HepG2 (cell line): ENCODE measurements at regions not wholly inside any gene's neighbourhood (a gene's known extent, or its start where the extent isn't known, plus 50 kb on each side); places are given as distances from the start of the nearest gene placed in this dataset.

Experiments
- ATAC-seq: fragments of 200-7000 bp; cut with Tn5 transposase; 3 replicates; pipeline ENCODE4 v1.9.1; 2020; ENCODE audit warnings: mild to moderate bottlenecking, moderate library complexity
- BruUV-seq: library from RNA; stranded (reverse); fragments of 400-500 nt; replicated peaks from 2 replicates; lab custom pipeline; 2021; lab: Mats Ljungman, UMichigan
- CTCF ChIA-PET: fragments of 300-600 bp; formaldehyde crosslinking; extraction: SDS; loops from one replicate; lab custom pipeline; 2021; ENCODE audit warnings: low total read pairs, inconsistent platforms, low intra/inter-chr PET ratio; lab: Yijun Ruan, JAX
- POLR2A ChIA-PET: fragments of 350-600 bp; sonication (Branson Sonifier 250); formaldehyde crosslinking; loops from one replicate; lab custom pipeline; 2020; ENCODE audit warnings: antibody characterized with exemption, inconsistent platforms; lab: Yijun Ruan, JAX
- DNase-seq: peaks from one replicate; pipeline ENCODE4 v3.0.0-alpha.2; 2015; ENCODE audit warnings: low spot score
- FAIRE-seq: peaks from 3 replicates; lab custom pipeline; 2011; peaks lifted over from hg19 to GRCh38; lab: Jason Lieb, UNC
- H2AFZ ChIP-seq: one replicate; pipeline ENCODE4 v1.6.1; 2011; ENCODE audit warnings: low read length, inconsistent platforms
- H3K27ac ChIP-seq: fragments of 300-600 bp; 3 replicates; pipeline ENCODE4 v1.8.0; 2011; ENCODE audit warnings: mixed run types, mild to moderate bottlenecking, mixed read lengths, low read length, inconsistent platforms; ENCODE audit not compliant: insufficient read depth; ENCODE audit errors: extremely low read length
- H3K27me3 ChIP-seq, 2 experiments: fragments of 200-600 bp in 1 of 2; 2 replicates in 1 of 2; 3 replicates in 1 of 2; pipeline versions ENCODE4 v1.6.0 to v1.8.0; 2011; ENCODE audit warnings: low read length in 2 of 2, mild to moderate bottlenecking in 2 of 2, moderate library complexity in 2 of 2, inconsistent platforms in 1 of 2; ENCODE audit not compliant: insufficient read depth in 2 of 2, control insufficient read depth in 1 of 2
- H3K36me3 ChIP-seq, 2 experiments: fragments of 200-600 bp in 1 of 2; replicated peaks in 1 of 2; 2 replicates in 1 of 2; 3 replicates in 1 of 2; pipeline versions ENCODE4 v1.5.1 to v1.8.0; 2011; ENCODE audit warnings: low read length in 2 of 2, inconsistent platforms in 1 of 2; ENCODE audit not compliant: insufficient read depth in 2 of 2, control insufficient read depth in 1 of 2
- H3K4me1 ChIP-seq: 2 replicates; pipeline ENCODE4 v1.5.1; 2012; ENCODE audit warnings: low read length, inconsistent platforms; ENCODE audit not compliant: insufficient read depth
- H3K4me2 ChIP-seq: 2 replicates; pipeline ENCODE4 v1.6.0; 2011; ENCODE audit warnings: low read depth, low read length, inconsistent platforms
- H3K4me3 ChIP-seq, 3 experiments: fragments of 200-600 bp in 1 of 3; sonication (generic), shearing (Covaris generic) in 1 of 3; replicated peaks in 1 of 3; 2 replicates each; pipeline ENCODE4 v1.5.1; 2011 to 2016; ENCODE audit warnings: low read length in 3 of 3, inconsistent platforms in 2 of 3, low read depth in 2 of 3, mild to moderate bottlenecking in 2 of 3, control low read depth in 1 of 3, mixed read lengths in 1 of 3; ENCODE audit not compliant: insufficient read depth in 1 of 3
- H3K79me2 ChIP-seq: one replicate; pipeline ENCODE4 v1.6.1; 2011; ENCODE audit warnings: low read length, inconsistent platforms; ENCODE audit not compliant: insufficient read depth
- H3K9ac ChIP-seq: 2 replicates; pipeline ENCODE4 v1.6.0; 2011; ENCODE audit warnings: mild to moderate bottlenecking, low read depth, low read length, inconsistent platforms; ENCODE audit not compliant: insufficient read depth
- H3K9me3 ChIP-seq: 2 replicates; pipeline ENCODE4 v1.5.1; 2012; ENCODE audit warnings: mild to moderate bottlenecking, low read length
- H4K20me1 ChIP-seq: 2 replicates; pipeline ENCODE4 v1.6.0; 2011; ENCODE audit warnings: inconsistent platforms, mild to moderate bottlenecking, low read length, moderate library complexity; ENCODE audit not compliant: insufficient read depth
- JARID2 ChIP-seq: sonication (generic); formaldehyde crosslinking; IDR thresholded peaks from 2 replicates; pipeline ENCODE4 v1.8.1; 2023; ENCODE audit warnings: missing genetic modification reagents, inconsistent platforms; ENCODE audit not compliant: insufficient replicate concordance
- SAFB2 ChIP-seq: sonication (generic); formaldehyde crosslinking; IDR thresholded peaks from 2 replicates; pipeline ENCODE4 v1.5.1; 2020; ENCODE audit warnings: missing genetic modification reagents, low read depth, mild to moderate bottlenecking, borderline replicate concordance
- SRF ChIP-seq: IDR thresholded peaks from 2 replicates; pipeline ENCODE4 v1.6.1; 2011; ENCODE audit warnings: mild to moderate bottlenecking, low read depth, low read length, moderate library complexity
- ZNF3 ChIP-seq: IDR thresholded peaks from 2 replicates; pipeline ENCODE4 v1.7.0; 2017; ENCODE audit warnings: inconsistent platforms
- ZNF34 ChIP-seq: sonication (generic); formaldehyde crosslinking; IDR thresholded peaks from 2 replicates; pipeline ENCODE4 v1.4.0; 2020; ENCODE audit warnings: mild to moderate bottlenecking, missing genetic modification reagents, borderline replicate concordance
- ZNF382 ChIP-seq: sonication (generic); formaldehyde crosslinking; IDR thresholded peaks from 2 replicates; pipeline ENCODE4 v1.5.0; 2020; ENCODE audit warnings: missing genetic modification reagents, mild to moderate bottlenecking, borderline replicate concordance
- ZNF451 ChIP-seq: sonication (generic); formaldehyde crosslinking; IDR thresholded peaks from 2 replicates; pipeline ENCODE4 v1.5.0; 2020; ENCODE audit warnings: mild to moderate bottlenecking, missing genetic modification reagents
- WGBS: methylation state at CpG from one replicate; pipeline ENCODE4 v1.1.6; 2017; ENCODE audit warnings: low lambda C conversion rate; 5-methylcytosine and 5-hydroxymethylcytosine counted together
- in situ Hi-C: cut with HindIII; loops from 2 replicates; pipeline ENCODE4 v1.10.0; 2017; ENCODE audit warnings: low pct_unique_long_range_greater_than_20kb; ENCODE audit not compliant: extremely low pct_ligation_motif_present
- intact Hi-C: fragments of 100-400 bp; cut with micrococcal nuclease; formaldehyde crosslinking; loops from one replicate; pipeline ENCODE4 v1.10.0; 2022; ENCODE audit not compliant: unreplicated experiment
- TF ChIP-seq, protein P1 (sequence below): IDR thresholded peaks from 2 replicates; pipeline ENCODE4 v1.6.1; 2012; ENCODE audit warnings: inconsistent platforms
- TF ChIP-seq, protein P2 (sequence below): sonication (generic); formaldehyde crosslinking; IDR thresholded peaks from 2 replicates; pipeline ENCODE4 v1.5.0; 2020; ENCODE audit warnings: mild to moderate bottlenecking, missing genetic modification reagents
- TF ChIP-seq, protein P3 (sequence below): sonication (generic); formaldehyde crosslinking; IDR thresholded peaks from 2 replicates; pipeline ENCODE4 v1.4.0; 2020; ENCODE audit warnings: missing genetic modification reagents
- TF ChIP-seq, protein P4 (sequence below): sonication (generic); formaldehyde crosslinking; IDR thresholded peaks from 2 replicates; pipeline ENCODE4 v1.4.0; 2020; ENCODE audit warnings: missing genetic modification reagents
- TF ChIP-seq, protein P5 (sequence below): sonication (generic); formaldehyde crosslinking; IDR thresholded peaks from 2 replicates; pipeline ENCODE4 v1.5.0; 2020; ENCODE audit warnings: missing genetic modification reagents, mild to moderate bottlenecking, borderline replicate concordance
- TF ChIP-seq, protein P6 (sequence below): sonication (generic); formaldehyde crosslinking; IDR thresholded peaks from 2 replicates; pipeline ENCODE4 v1.8.1; 2023; ENCODE audit warnings: mild to moderate bottlenecking, inconsistent platforms, moderate library complexity, missing genetic modification reagents, borderline replicate concordance

DNA sequence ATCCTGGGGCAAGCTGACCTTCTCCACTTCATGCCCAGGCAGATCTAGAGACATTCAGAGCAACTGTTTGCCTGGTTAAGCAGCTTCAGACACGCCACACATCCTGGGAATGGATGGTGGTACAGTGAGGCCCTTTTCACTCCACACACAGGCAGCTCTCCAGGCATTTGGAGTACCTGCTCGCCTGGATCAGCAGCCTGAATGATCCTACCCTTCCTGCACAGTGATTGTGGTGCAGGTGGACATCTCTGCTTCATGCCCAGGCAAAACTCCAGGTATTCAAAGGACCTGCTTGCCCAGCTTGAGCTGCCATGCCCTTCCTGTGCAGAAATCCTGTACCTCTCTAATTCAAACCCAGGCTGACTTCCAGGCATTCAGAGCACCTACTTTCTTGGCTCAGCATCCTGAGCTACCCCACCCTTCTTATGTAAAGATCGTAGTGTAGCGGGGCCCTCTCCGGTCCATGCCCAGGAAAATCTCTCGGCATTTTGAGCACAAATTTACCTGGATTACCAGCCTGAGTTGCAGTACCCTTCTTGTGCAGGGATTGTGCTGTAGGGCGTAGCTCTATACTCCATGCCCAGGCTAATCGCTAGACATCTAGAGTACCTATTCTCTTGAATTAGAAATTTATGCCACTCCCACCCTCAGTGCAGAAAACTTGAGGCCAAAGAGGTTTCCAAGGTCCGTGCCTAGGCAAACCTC is 972.8 kb downstream of the ANKRD7 start:
- no peak for DNase-seq
- Histone ChIP-seq H4K20me1 (no peaks in the 10 kb centered on the region), H3K36me3 (no peaks in the 10 kb centered on the region), H3K9me3 (no peaks in the 10 kb centered on the region), H2AFZ (no peak overlapping the region), H3K79me2 (no peaks in the 10 kb centered on the region), H3K27me3 (no peaks in the 10 kb centered on the region), H3K4me2 (no peak overlapping the region), H3K27ac (no peak overlapping the region), H3K4me1 (no peaks in the 10 kb centered on the region), H3K9ac (no peak overlapping the region), H3K4me3 (no peak overlapping the region)
- no peak; the same call in 2 of the 3 replicates for ATAC-seq
- WGBS = 40% methylated on average over 5 of the region's 9 CpGs
- in situ Hi-C loops (loop anchor here (25.0 kb wide), 1 partner anchor 835 kb away; no protein-coding TSS in a partner anchor), intact Hi-C loops (loop anchor here (5.0 kb wide), 2 partner anchors 280 to 845 kb away; no protein-coding TSS in a partner anchor)
- no TSS peak for BruUV-seq
- CTCF ChIA-PET = interaction anchor here (1.2 to 1.9 kb wide), 2 partner anchors 278 to 845 kb away, joined by 5 to 8 read pairs; no protein-coding TSS in a partner anchor
- POLR2A ChIA-PET = no interaction called here
- no peak for FAIRE-seq
- TF ChIP-seq, protein P1, sequence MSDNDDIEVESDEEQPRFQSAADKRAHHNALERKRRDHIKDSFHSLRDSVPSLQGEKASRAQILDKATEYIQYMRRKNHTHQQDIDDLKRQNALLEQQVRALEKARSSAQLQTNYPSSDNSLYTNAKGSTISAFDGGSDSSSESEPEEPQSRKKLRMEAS = no peak
- TF ChIP-seq, protein P2, sequence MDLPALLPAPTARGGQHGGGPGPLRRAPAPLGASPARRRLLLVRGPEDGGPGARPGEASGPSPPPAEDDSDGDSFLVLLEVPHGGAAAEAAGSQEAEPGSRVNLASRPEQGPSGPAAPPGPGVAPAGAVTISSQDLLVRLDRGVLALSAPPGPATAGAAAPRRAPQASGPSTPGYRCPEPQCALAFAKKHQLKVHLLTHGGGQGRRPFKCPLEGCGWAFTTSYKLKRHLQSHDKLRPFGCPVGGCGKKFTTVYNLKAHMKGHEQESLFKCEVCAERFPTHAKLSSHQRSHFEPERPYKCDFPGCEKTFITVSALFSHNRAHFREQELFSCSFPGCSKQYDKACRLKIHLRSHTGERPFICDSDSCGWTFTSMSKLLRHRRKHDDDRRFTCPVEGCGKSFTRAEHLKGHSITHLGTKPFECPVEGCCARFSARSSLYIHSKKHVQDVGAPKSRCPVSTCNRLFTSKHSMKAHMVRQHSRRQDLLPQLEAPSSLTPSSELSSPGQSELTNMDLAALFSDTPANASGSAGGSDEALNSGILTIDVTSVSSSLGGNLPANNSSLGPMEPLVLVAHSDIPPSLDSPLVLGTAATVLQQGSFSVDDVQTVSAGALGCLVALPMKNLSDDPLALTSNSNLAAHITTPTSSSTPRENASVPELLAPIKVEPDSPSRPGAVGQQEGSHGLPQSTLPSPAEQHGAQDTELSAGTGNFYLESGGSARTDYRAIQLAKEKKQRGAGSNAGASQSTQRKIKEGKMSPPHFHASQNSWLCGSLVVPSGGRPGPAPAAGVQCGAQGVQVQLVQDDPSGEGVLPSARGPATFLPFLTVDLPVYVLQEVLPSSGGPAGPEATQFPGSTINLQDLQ (CRISPR knock-in tag) = no peak
- TF ChIP-seq ZNF451 (no peak), ZNF3 (CRISPR knock-in tag) (no peak), ZNF382 (CRISPR knock-in tag) (no peak), SRF (no peak), SAFB2 (CRISPR knock-in tag) (no peak), JARID2 (no peak), ZNF34 (CRISPR knock-in tag) (no peak)
- TF ChIP-seq, protein P3, sequence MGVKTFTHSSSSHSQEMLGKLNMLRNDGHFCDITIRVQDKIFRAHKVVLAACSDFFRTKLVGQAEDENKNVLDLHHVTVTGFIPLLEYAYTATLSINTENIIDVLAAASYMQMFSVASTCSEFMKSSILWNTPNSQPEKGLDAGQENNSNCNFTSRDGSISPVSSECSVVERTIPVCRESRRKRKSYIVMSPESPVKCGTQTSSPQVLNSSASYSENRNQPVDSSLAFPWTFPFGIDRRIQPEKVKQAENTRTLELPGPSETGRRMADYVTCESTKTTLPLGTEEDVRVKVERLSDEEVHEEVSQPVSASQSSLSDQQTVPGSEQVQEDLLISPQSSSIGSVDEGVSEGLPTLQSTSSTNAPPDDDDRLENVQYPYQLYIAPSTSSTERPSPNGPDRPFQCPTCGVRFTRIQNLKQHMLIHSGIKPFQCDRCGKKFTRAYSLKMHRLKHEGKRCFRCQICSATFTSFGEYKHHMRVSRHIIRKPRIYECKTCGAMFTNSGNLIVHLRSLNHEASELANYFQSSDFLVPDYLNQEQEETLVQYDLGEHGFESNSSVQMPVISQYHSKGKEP = no peak
- TF ChIP-seq, protein P4, sequence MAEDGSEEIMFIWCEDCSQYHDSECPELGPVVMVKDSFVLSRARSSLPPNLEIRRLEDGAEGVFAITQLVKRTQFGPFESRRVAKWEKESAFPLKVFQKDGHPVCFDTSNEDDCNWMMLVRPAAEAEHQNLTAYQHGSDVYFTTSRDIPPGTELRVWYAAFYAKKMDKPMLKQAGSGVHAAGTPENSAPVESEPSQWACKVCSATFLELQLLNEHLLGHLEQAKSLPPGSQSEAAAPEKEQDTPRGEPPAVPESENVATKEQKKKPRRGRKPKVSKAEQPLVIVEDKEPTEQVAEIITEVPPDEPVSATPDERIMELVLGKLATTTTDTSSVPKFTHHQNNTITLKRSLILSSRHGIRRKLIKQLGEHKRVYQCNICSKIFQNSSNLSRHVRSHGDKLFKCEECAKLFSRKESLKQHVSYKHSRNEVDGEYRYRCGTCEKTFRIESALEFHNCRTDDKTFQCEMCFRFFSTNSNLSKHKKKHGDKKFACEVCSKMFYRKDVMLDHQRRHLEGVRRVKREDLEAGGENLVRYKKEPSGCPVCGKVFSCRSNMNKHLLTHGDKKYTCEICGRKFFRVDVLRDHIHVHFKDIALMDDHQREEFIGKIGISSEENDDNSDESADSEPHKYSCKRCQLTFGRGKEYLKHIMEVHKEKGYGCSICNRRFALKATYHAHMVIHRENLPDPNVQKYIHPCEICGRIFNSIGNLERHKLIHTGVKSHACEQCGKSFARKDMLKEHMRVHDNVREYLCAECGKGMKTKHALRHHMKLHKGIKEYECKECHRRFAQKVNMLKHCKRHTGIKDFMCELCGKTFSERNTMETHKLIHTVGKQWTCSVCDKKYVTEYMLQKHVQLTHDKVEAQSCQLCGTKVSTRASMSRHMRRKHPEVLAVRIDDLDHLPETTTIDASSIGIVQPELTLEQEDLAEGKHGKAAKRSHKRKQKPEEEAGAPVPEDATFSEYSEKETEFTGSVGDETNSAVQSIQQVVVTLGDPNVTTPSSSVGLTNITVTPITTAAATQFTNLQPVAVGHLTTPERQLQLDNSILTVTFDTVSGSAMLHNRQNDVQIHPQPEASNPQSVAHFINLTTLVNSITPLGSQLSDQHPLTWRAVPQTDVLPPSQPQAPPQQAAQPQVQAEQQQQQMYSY (CRISPR knock-in tag) = no peak
- TF ChIP-seq, protein P5, sequence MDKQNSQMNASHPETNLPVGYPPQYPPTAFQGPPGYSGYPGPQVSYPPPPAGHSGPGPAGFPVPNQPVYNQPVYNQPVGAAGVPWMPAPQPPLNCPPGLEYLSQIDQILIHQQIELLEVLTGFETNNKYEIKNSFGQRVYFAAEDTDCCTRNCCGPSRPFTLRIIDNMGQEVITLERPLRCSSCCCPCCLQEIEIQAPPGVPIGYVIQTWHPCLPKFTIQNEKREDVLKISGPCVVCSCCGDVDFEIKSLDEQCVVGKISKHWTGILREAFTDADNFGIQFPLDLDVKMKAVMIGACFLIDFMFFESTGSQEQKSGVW (CRISPR knock-in tag) = no peak
- TF ChIP-seq, protein P6, sequence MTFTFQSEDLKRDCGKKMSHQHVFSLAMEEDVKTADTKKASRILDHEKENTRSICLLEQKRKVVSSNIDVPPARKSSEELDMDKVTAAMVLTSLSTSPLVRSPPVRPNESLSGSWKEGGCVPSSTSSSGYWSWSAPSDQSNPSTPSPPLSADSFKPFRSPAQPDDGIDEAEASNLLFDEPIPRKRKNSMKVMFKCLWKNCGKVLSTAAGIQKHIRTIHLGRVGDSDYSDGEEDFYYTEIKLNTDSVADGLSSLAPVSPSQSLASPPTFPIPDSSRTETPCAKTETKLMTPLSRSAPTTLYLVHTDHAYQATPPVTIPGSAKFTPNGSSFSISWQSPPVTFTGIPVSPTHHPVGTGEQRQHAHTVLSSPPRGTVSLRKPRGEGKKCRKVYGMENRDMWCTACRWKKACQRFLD (CRISPR knock-in tag) = no peak
